WERI-Rb-1 (cell line): ENCODE measurements at regions not wholly inside any gene's neighbourhood (a gene's known extent, or its start where the extent isn't known, plus 50 kb on each side); places are given as distances from the start of the nearest gene placed in this dataset.

Source experiments
- DNase-seq: peaks from one replicate; pipeline ENCODE4 v3.0.0-alpha.2; 2020
- H3K27ac ChIP-seq: fragments of 250-450 bp; sonication (Bioruptor Pico); 2 replicates; pipeline ENCODE4 v1.5.1; 2020; ENCODE audit warnings: mild to moderate bottlenecking, moderate library complexity
- H3K27me3 ChIP-seq: fragments of 250-450 bp; sonication (Bioruptor Pico); 2 replicates; pipeline ENCODE4 v1.5.1; 2021; ENCODE audit warnings: mild to moderate bottlenecking, low read depth, moderate library complexity; ENCODE audit not compliant: insufficient read depth, severe bottlenecking
- H3K36me3 ChIP-seq: fragments of 250-450 bp; sonication (Bioruptor Pico); 2 replicates; pipeline ENCODE4 v1.5.1; 2020; ENCODE audit warnings: mild to moderate bottlenecking, moderate library complexity
- H3K4me3 ChIP-seq: 2 replicates; pipeline ENCODE4 v1.5.1; 2011; ENCODE audit warnings: low read depth, mild to moderate bottlenecking, control low read depth, low read length
- H3K9me3 ChIP-seq: fragments of 250-450 bp; sonication (Bioruptor Pico); 2 replicates; pipeline ENCODE4 v1.5.1; 2021; ENCODE audit warnings: mild to moderate bottlenecking, moderate library complexity; ENCODE audit not compliant: severe bottlenecking
- CTCF ChIP-seq: IDR thresholded peaks from 2 replicates; pipeline ENCODE4 v1.5.1; 2011; ENCODE audit warnings: low read depth, mild to moderate bottlenecking, control low read depth, inconsistent platforms, low read length

- H3K27ac ChIP-seq = no peak overlapping the region
- no peaks in the 10 kb centered on the region for H3K9me3 ChIP-seq
- no peak for TF ChIP-seq CTCF
- no peaks in the 10 kb centered on the region for H3K36me3 ChIP-seq
- H3K4me3 ChIP-seq = no peak overlapping the region
- H3K27me3 ChIP-seq = no peaks in the 10 kb centered on the region
- DNase-seq = no peak
These were observed 549.3 kb downstream of the CCDC171 start for GRCh38 chr9:16102154-16102553.

- no peak for TF ChIP-seq CTCF
These were observed 551.0 kb downstream of the CCDC171 start for GRCh38 chr9:16103620-16104397.

GRCh38 chr9:16105168-16106020 is 552.6 kb downstream of the CCDC171 start:
- Histone ChIP-seq H3K36me3 (no peaks in the 10 kb centered on the region), H3K9me3 (no peaks in the 10 kb centered on the region), H3K27ac (no peak overlapping the region), H3K27me3 (no peaks in the 10 kb centered on the region), H3K4me3 (no peak overlapping the region)
- no peak for TF ChIP-seq CTCF
- DNase-seq = no peak

More at GRCh38 chr9:16103620-16104397, 551.0 kb downstream of the CCDC171 start:
- peak overlapping the region; percentile 17; the same call in 1 of the 2 replicates for H3K27ac ChIP-seq
- H3K27me3 ChIP-seq = no peaks in the 10 kb centered on the region
- H3K9me3 ChIP-seq = no peaks in the 10 kb centered on the region
- H3K4me3 ChIP-seq = peak overlapping the region; percentile 16
- H3K36me3 ChIP-seq = no peaks in the 10 kb centered on the region
- peak; percentile 69 for DNase-seq

GRCh38 chr9:16106021-16106571 is 553.3 kb downstream of the CCDC171 start:
- no peaks in the 10 kb centered on the region for H3K36me3 ChIP-seq
- H3K27me3 ChIP-seq = no peaks in the 10 kb centered on the region
- TF ChIP-seq CTCF = no peak
- no peak for DNase-seq
- no peak overlapping the region for H3K4me3 ChIP-seq
- no peaks in the 10 kb centered on the region for H3K9me3 ChIP-seq
- no peak overlapping the region for H3K27ac ChIP-seq

GRCh38 chr9:16112116-16112515 is 559.3 kb downstream of the CCDC171 start:
- H3K36me3 ChIP-seq = no peaks in the 10 kb centered on the region
- no peaks in the 10 kb centered on the region for H3K9me3 ChIP-seq
- no peak for TF ChIP-seq CTCF
- DNase-seq = no peak
- H3K4me3 ChIP-seq = no peak overlapping the region
- H3K27me3 ChIP-seq = no peaks in the 10 kb centered on the region
- no peak overlapping the region for H3K27ac ChIP-seq
